ENCODE measurements at regions not wholly inside any gene's neighbourhood (a gene's known extent, or its start where the extent isn't known, plus 50 kb on each side); places are given as distances from the start of the nearest gene placed in this dataset.

GRCh38 chr9:115636596-115636995 lies 517.0 kb upstream of the PAPPA start:
- no peak overlapping the region for H3K4me3 ChIP-seq (ENCODE audit: low read depth, low read length)
- no peak for DNase-seq (ENCODE audit: low read depth)
- no peak for TF ChIP-seq CTCF (IDR thresholded peaks at IDR 0.05; ENCODE audit: insufficient read depth, low read depth, low read length)

- no peak overlapping the region for H3K4me3 ChIP-seq (ENCODE audit: low read depth, low read length)
- no peak for DNase-seq (ENCODE audit: low read depth)
- TF ChIP-seq CTCF (IDR thresholded peaks at IDR 0.05; ENCODE audit: insufficient read depth, low read depth, low read length): no peak
Measured at GRCh38 chr9:115637661-115638060, 515.9 kb upstream of the PAPPA start.

- peak; percentile 84 for DNase-seq (ENCODE audit: low read depth)
- no peak overlapping the region for H3K4me3 ChIP-seq (ENCODE audit: low read depth, low read length)
Measured at GRCh38 chr9:115640887-115641286, 512.7 kb upstream of the PAPPA start.

GRCh38 chr9:115642285-115642684 lies 511.3 kb upstream of the PAPPA start:
- DNase-seq (ENCODE audit: low read depth): peak; percentile 89
- H3K4me3 ChIP-seq (ENCODE audit: low read depth, low read length): no peak overlapping the region
- no peak for TF ChIP-seq CTCF (IDR thresholded peaks at IDR 0.05; ENCODE audit: insufficient read depth, low read depth, low read length)

More at GRCh38 chr9:115640887-115641286, 512.7 kb upstream of the PAPPA start:
- no peak for TF ChIP-seq CTCF (IDR thresholded peaks at IDR 0.05; ENCODE audit: insufficient read depth, low read depth, low read length)

GRCh38 chr9:115643948-115644727 lies 509.5 kb upstream of the PAPPA start:
- TF ChIP-seq CTCF (IDR thresholded peaks at IDR 0.05; ENCODE audit: insufficient read depth, low read depth, low read length): no peak
- H3K4me3 ChIP-seq (ENCODE audit: low read depth, low read length): no peak overlapping the region
- DNase-seq (ENCODE audit: low read depth): peak; percentile 39

- TF ChIP-seq CTCF (IDR thresholded peaks at IDR 0.05; ENCODE audit: insufficient read depth, low read depth, low read length): no peak
Measured at GRCh38 chr9:115649991-115650472, 503.6 kb upstream of the PAPPA start.

More at GRCh38 chr9:115649991-115650472, 503.6 kb upstream of the PAPPA start:
- DNase-seq (ENCODE audit: low read depth): peak; percentile 96
- H3K4me3 ChIP-seq (ENCODE audit: low read depth, low read length): no peak overlapping the region
